RKO (cell line): ENCODE measurements at regions not wholly inside any gene's neighbourhood (a gene's known extent, or its start where the extent isn't known, plus 50 kb on each side); places are given as distances from the start of the nearest gene placed in this dataset.
"Not testable (repeated sequence)": the region's sequence is repeated elsewhere in the genome, so short reads cannot be mapped to it uniquely, and the experiment has no call there.

Experiments used
- DNase-seq: peaks from one replicate; pipeline ENCODE4 v3.0.0-alpha.2; 2016; ENCODE audit warnings: low spot score

- DNase-seq, result no peak
Measured at GRCh38 chr16:46519063-46519462, 102.1 kb downstream of the SHCBP1 start.

- no peak for DNase-seq
Measured at GRCh38 chr16:46496701-46497100, 124.5 kb downstream of the SHCBP1 start.

GRCh38 chr16:46482895-46483294, 138.3 kb downstream of the SHCBP1 start:
- peak; percentile 32 for DNase-seq

- no peak for DNase-seq
Measured at GRCh38 chr16:46466239-46466638, 154.9 kb downstream of the SHCBP1 start.

GRCh38 chr16:46454801-46455200, 166.4 kb downstream of the SHCBP1 start:
- DNase-seq, result not testable (repeated sequence)

GRCh38 chr16:46428108-46429061, 192.8 kb downstream of the SHCBP1 start:
- DNase-seq, result no peak

GRCh38 chr16:46427340-46428107, 193.7 kb downstream of the SHCBP1 start:
- DNase-seq, result no peak

GRCh38 chr16:46426336-46426735, 194.8 kb downstream of the SHCBP1 start:
- no peak for DNase-seq

- no peak for DNase-seq
Measured at GRCh38 chr16:46404028-46404427, 217.2 kb downstream of the SHCBP1 start.

GRCh38 chr16:46398559-46398958, 222.6 kb downstream of the SHCBP1 start:
- not testable (repeated sequence) for DNase-seq

- DNase-seq, result not testable (repeated sequence)
Measured at GRCh38 chr16:46396883-46397270, 224.3 kb downstream of the SHCBP1 start.

- not testable (repeated sequence) for DNase-seq
Measured at GRCh38 chr16:46396131-46396882, 224.9 kb downstream of the SHCBP1 start.

GRCh38 chr16:46395391-46395921, 225.7 kb downstream of the SHCBP1 start:
- not testable (repeated sequence) for DNase-seq

- not testable (repeated sequence) for DNase-seq
Measured at GRCh38 chr16:46394963-46395362, 226.2 kb downstream of the SHCBP1 start.

GRCh38 chr16:46394149-46394548, 227.0 kb downstream of the SHCBP1 start:
- not testable (repeated sequence) for DNase-seq

GRCh38 chr16:46392930-46393722, 228.1 kb downstream of the SHCBP1 start:
- not testable (repeated sequence) for DNase-seq

GRCh38 chr16:46390660-46391462, 230.3 kb downstream of the SHCBP1 start:
- DNase-seq, result not testable (repeated sequence)

- peak; percentile 67 for DNase-seq
Measured at GRCh38 chr16:46389561-46390041, 231.6 kb downstream of the SHCBP1 start.

- DNase-seq, result not testable (repeated sequence)
Measured at GRCh38 chr16:46388939-46389491, 232.2 kb downstream of the SHCBP1 start.

- not testable (repeated sequence) for DNase-seq
Measured at GRCh38 chr16:46388354-46388753, 232.8 kb downstream of the SHCBP1 start.
